GM19043 (cell line): ENCODE measurements at regions not wholly inside any gene's neighbourhood (a gene's known extent, or its start where the extent isn't known, plus 50 kb on each side); places are given as distances from the start of the nearest gene placed in this dataset.

Source experiments
- ATAC-seq: cut with Tn5 transposase; IDR thresholded peaks from one replicate; pipeline ENCODE4 v1.9.1; 2021; ENCODE audit warnings: low read depth; ENCODE audit not compliant: unreplicated experiment

GRCh38 chr1:240682166-240682858 lies 70.4 kb upstream of the GREM2 start:
- ATAC-seq = no peak

- no peak for ATAC-seq
Measured at GRCh38 chr1:240672132-240672811, 60.3 kb upstream of the GREM2 start.

GRCh38 chr1:240667351-240667750 lies 55.4 kb upstream of the GREM2 start:
- ATAC-seq = no peak

- ATAC-seq = no peak
Measured at GRCh38 chr1:240666568-240667198, 54.7 kb upstream of the GREM2 start.

- ATAC-seq = no peak
Measured at GRCh38 chr1:240663169-240663879, 51.4 kb upstream of the GREM2 start.
